PC-9 (cell line): ENCODE measurements at regions not wholly inside any gene's neighbourhood (a gene's known extent, or its start where the extent isn't known, plus 50 kb on each side); places are given as distances from the start of the nearest gene placed in this dataset.

ENCODE experiments used
- CTCF ChIP-seq: fragments of 200-600 bp; sonication (generic); conservative IDR thresholded peaks from 2 replicates; pipeline ENCODE4 v1.6.1; 2017; ENCODE audit warnings: mixed run types, antibody characterized with exemption, mild to moderate bottlenecking, moderate library complexity
- EZH2 ChIP-seq: fragments of 200-600 bp; sonication (generic); IDR thresholded peaks from 2 replicates; pipeline ENCODE4 v1.8.0; 2017; ENCODE audit warnings: antibody characterized with exemption, low read depth

GRCh38 chr20:57879437-57879778 lies 169.6 kb upstream of the PMEPA1 start:
- TF ChIP-seq CTCF (no peak), EZH2 (no peak)
